A549 (cell line): ENCODE measurements at regions not wholly inside any gene's neighbourhood (a gene's known extent, or its start where the extent isn't known, plus 50 kb on each side); places are given as distances from the start of the nearest gene placed in this dataset.
A peak's percentile ranks its signal among the peaks of the same experiment; 100 is the strongest.

ENCODE experiments used
- ATAC-seq, 2 experiments: fragments of 200-7000 bp in 1 of 2; fragments of >200 bp in 1 of 2; cut with Nextera tagmentation in 1 of 2; cut with Tn5 transposase in 1 of 2; 3 replicates each; pipeline versions ENCODE4 v1.8.0 to v1.9.1; 2018 to 2020; ENCODE audit warnings: mild to moderate bottlenecking in 1 of 2, moderate library complexity in 1 of 2
- CTCF ChIA-PET: fragments of 300-600 bp; sonication (Branson Sonifier 250); formaldehyde crosslinking; extraction: SDS; loops from one replicate; lab custom pipeline; 2021; ENCODE audit warnings: antibody characterized with exemption, inconsistent platforms; lab: Yijun Ruan, JAX
- POLR2A ChIA-PET: fragments of 350-600 bp; formaldehyde crosslinking; extraction: SDS; loops from one replicate; lab custom pipeline; 2021; ENCODE audit warnings: antibody characterized with exemption, inconsistent platforms; lab: Yijun Ruan, JAX
- DNase-seq, 2 experiments: peaks; one replicate each; pipeline versions ENCODE4 v3.0.0 to v3.0.0-alpha.2; 2011 to 2016; ENCODE audit warnings: low read depth in 1 of 2, low spot score in 1 of 2
- FAIRE-seq: peaks from 2 replicates; lab custom pipeline; 2011; peaks lifted over from hg19 to GRCh38; lab: Jason Lieb, UNC
- H3K27ac ChIP-seq, 2 experiments: fragments of >200 bp; sonication (Bioruptor Twin); formaldehyde crosslinking; 3 replicates each; pipeline ENCODE4 v1.5.1; 2016 to 2017
- H3K4me1 ChIP-seq: fragments of >200 bp; sonication (Bioruptor Twin); formaldehyde crosslinking; 3 replicates; pipeline ENCODE4 v1.6.1; 2016
- H3K4me2 ChIP-seq: fragments of >200 bp; sonication (Bioruptor Twin); formaldehyde crosslinking; 3 replicates; pipeline ENCODE4 v1.6.1; 2016
- H3K4me3 ChIP-seq: fragments of >200 bp; sonication (Bioruptor Twin); formaldehyde crosslinking; 3 replicates; pipeline ENCODE4 v1.5.1; 2016
- H3K9me3 ChIP-seq: fragments of >200 bp; sonication (Bioruptor Twin); formaldehyde crosslinking; 3 replicates; pipeline ENCODE4 v1.6.1; 2016
- ATOH8 ChIP-seq: fragments of 250-450 bp; sonication (Bioruptor Pico); IDR thresholded peaks from 2 replicates; pipeline ENCODE4 v1.5.0; 2020; ENCODE audit warnings: low read depth, mild to moderate bottlenecking, moderate library complexity
- BCL3 ChIP-seq: fragments of >200 bp; sonication (Bioruptor Twin); formaldehyde crosslinking; IDR thresholded peaks from 3 replicates; pipeline ENCODE4 v1.6.1; 2016
- ELK1 ChIP-seq: fragments of 150-350 bp; IDR thresholded peaks from 2 replicates; pipeline ENCODE4 v1.6.1; 2014; ENCODE audit warnings: low read depth, mild to moderate bottlenecking, low read length
- ESRRA ChIP-seq: fragments of 150-350 bp; IDR thresholded peaks from 2 replicates; pipeline ENCODE4 v1.6.1; 2014; ENCODE audit warnings: mild to moderate bottlenecking, low read length, borderline replicate concordance
- FOXS1 ChIP-seq: fragments of 250-450 bp; sonication (Bioruptor Pico); IDR thresholded peaks from 2 replicates; pipeline ENCODE4 v1.5.0; 2020; ENCODE audit warnings: mild to moderate bottlenecking, moderate library complexity
- HES2 ChIP-seq: fragments of >200 bp; sonication (Bioruptor Twin); formaldehyde crosslinking; IDR thresholded peaks from 2 replicates; pipeline ENCODE4 v1.6.1; 2016
- HEYL ChIP-seq: fragments of 250-450 bp; sonication (Bioruptor Pico); IDR thresholded peaks from 2 replicates; pipeline ENCODE4 v1.8.0; 2021; ENCODE audit warnings: mild to moderate bottlenecking, moderate library complexity
- HOXA7 ChIP-seq: fragments of 250-450 bp; sonication (Bioruptor Pico); IDR thresholded peaks from 2 replicates; pipeline ENCODE4 v1.5.0; 2020; ENCODE audit warnings: mild to moderate bottlenecking, moderate library complexity
- JUN ChIP-seq, 2 experiments: fragments of >200 bp; sonication (Bioruptor Twin); formaldehyde crosslinking; IDR thresholded peaks; 2 replicates in 1 of 2; 3 replicates in 1 of 2; pipeline ENCODE4 v1.6.1; 2016 to 2017
- MYC ChIP-seq: IDR thresholded peaks from 2 replicates; pipeline ENCODE4 v1.6.1; 2012; ENCODE audit warnings: mild to moderate bottlenecking, inconsistent platforms, low read length, improper control_type of control experiment, borderline replicate concordance
- NPAS2 ChIP-seq: fragments of 250-450 bp; sonication (Bioruptor Pico); IDR thresholded peaks from 2 replicates; pipeline ENCODE4 v1.8.0; 2022; ENCODE audit warnings: mild to moderate bottlenecking, moderate library complexity, borderline replicate concordance
- NR3C1 ChIP-seq: fragments of >200 bp; sonication (Bioruptor Twin); formaldehyde crosslinking; IDR thresholded peaks from 3 replicates; pipeline ENCODE4 v1.6.1; 2017
- PHF8 ChIP-seq: fragments of 200-600 bp; sonication (generic); IDR thresholded peaks from 2 replicates; pipeline ENCODE4 v1.6.1; 2016; ENCODE audit warnings: low read depth, mild to moderate bottlenecking, antibody characterized with exemption, moderate library complexity, borderline replicate concordance
- POLR2A ChIP-seq: IDR thresholded peaks from 2 replicates; pipeline ENCODE4 v1.6.1; 2012; ENCODE audit warnings: mild to moderate bottlenecking, low read length
- RAD21 ChIP-seq, 2 experiments: fragments of >200 bp in 1 of 2; sonication (Bioruptor Twin) in 1 of 2; formaldehyde crosslinking in 1 of 2; IDR thresholded peaks in 1 of 2; conservative IDR thresholded peaks in 1 of 2; 2 replicates in 1 of 2; 3 replicates in 1 of 2; pipeline ENCODE4 v1.6.1; 2012 to 2018; ENCODE audit warnings: inconsistent platforms in 1 of 2
- RCOR1 ChIP-seq: fragments of 150-350 bp; IDR thresholded peaks from 2 replicates; pipeline ENCODE4 v1.6.1; 2014; ENCODE audit warnings: antibody characterized with exemption, low read length, low read depth
- RFX5 ChIP-seq: fragments of 450-650 bp; IDR thresholded peaks from 2 replicates; pipeline ENCODE4 v1.7.1; 2014; ENCODE audit warnings: antibody characterized with exemption, mild to moderate bottlenecking, moderate library complexity
- TFCP2L1 ChIP-seq: fragments of 250-450 bp; sonication (Bioruptor Pico); IDR thresholded peaks from 2 replicates; pipeline ENCODE4 v1.5.0; 2021; ENCODE audit warnings: mild to moderate bottlenecking
- USF2 ChIP-seq: fragments of 450-650 bp; IDR thresholded peaks from 2 replicates; pipeline ENCODE4 v1.6.1; 2014; ENCODE audit warnings: antibody characterized with exemption
- ZC3H11A ChIP-seq: fragments of 450-650 bp; IDR thresholded peaks from 2 replicates; pipeline ENCODE4 v1.6.1; 2014; ENCODE audit warnings: antibody characterized with exemption, mild to moderate bottlenecking
- ZNF302 ChIP-seq: fragments of 250-450 bp; sonication (Bioruptor Pico); IDR thresholded peaks from 2 replicates; pipeline ENCODE4 v1.9.0; 2021; ENCODE audit warnings: inconsistent platforms, mild to moderate bottlenecking, moderate library complexity
- WGBS: methylation state at CpG from one replicate; pipeline ENCODE4 v1.1.6; 2017; ENCODE audit errors: missing lambda C conversion rate; 5-methylcytosine and 5-hydroxymethylcytosine counted together

GRCh38 chr14:96143906-96144305 lies 60.7 kb upstream of the BDKRB2 start:
- TF ChIP-seq RAD21 (conservative IDR thresholded peaks at IDR 0.05 in 1 of 2, IDR thresholded peaks at IDR 0.05 in 1 of 2) (no peak), JUN (IDR thresholded peaks at IDR 0.05) (no peak), HEYL (CRISPR knock-in tag) (no peak), HES2 (no peak), TFCP2L1 (no peak)
- TF ChIP-seq, all 56 proteins: peak for 0
- CTCF ChIA-PET = no interaction called here

GRCh38 chr14:96145116-96145864 lies 59.3 kb upstream of the BDKRB2 start:
- DNase-seq = no peak
- 40% methylated on average over 6 of the region's 6 CpGs for WGBS
- no peak for FAIRE-seq
- Histone ChIP-seq H3K9me3 (peaks cover 9% of the 10 kb centered on the region), H3K4me1 (peaks cover 12% of the 10 kb centered on the region), H3K4me2 (peak overlapping the region; percentile 40), H3K27ac (peak overlapping the region; percentile 31 to 62; a peak in 5 of 6 replicates), H3K4me3 (no peak overlapping the region)
- ChIA-PET POLR2A (interaction anchor here (0.6 kb wide), 1 partner anchor 85 kb away, joined by 3 read pairs; no protein-coding TSS in a partner anchor), CTCF (interaction anchor here (0.7 to 1.1 kb wide), 2 partner anchors 45 to 131 kb away, joined by 3 read pairs; no protein-coding TSS in a partner anchor)
- TF ChIP-seq HEYL (CRISPR knock-in tag) (no peak), PHF8 (no peak), FOXS1 (CRISPR knock-in tag) (no peak), ELK1 (no peak), MYC (no peak), TFCP2L1 (no peak), RCOR1 (no peak), NR3C1 (no peak), RFX5 (no peak), POLR2A (no peak), ATOH8 (CRISPR knock-in tag) (no peak), HOXA7 (CRISPR knock-in tag) (no peak), ESRRA (no peak), BCL3 (no peak), HES2 (no peak), ZC3H11A (no peak), JUN (IDR thresholded peaks at IDR 0.05) (no peak), ZNF302 (CRISPR knock-in tag) (no peak), USF2 (no peak), NPAS2 (CRISPR knock-in tag) (no peak)
- ATAC-seq = peak in 1 of 2 experiments; percentile 48; a peak in 3 of 6 replicates

More at GRCh38 chr14:96143906-96144305, 60.7 kb upstream of the BDKRB2 start:
- Histone ChIP-seq H3K4me3 (no peak overlapping the region), H3K27ac (no peak overlapping the region), H3K9me3 (peaks cover 9% of the 10 kb centered on the region), H3K4me2 (no peak overlapping the region), H3K4me1 (peaks cover 12% of the 10 kb centered on the region)
- ATAC-seq (no peak), FAIRE-seq (no peak), DNase-seq (no peak)
- POLR2A ChIA-PET = no interaction called here
- WGBS = 40% methylated on average over 2 of the region's 2 CpGs
